Peyer's patch (tissue), 4 donors: ENCODE measurements at regions not wholly inside any gene's neighbourhood (a gene's known extent, or its start where the extent isn't known, plus 50 kb on each side); places are given as distances from the start of the nearest gene placed in this dataset.
"Not testable (repeated sequence)": the region's sequence is repeated elsewhere in the genome, so short reads cannot be mapped to it uniquely, and the experiment has no call there.

Source experiments
- POLR2A ChIP-seq, 2 donors: fragments of 450-650 bp; IDR thresholded peaks; one replicate each; pipeline ENCODE4 v1.5.1; 2017; ENCODE audit warnings: antibody characterized with exemption in 2 of 2, mild to moderate bottlenecking in 2 of 2, moderate library complexity in 2 of 2
- TF ChIP-seq, protein P1 (sequence below), 6 experiments: fragments of 450-650 bp in 4 of 6; fragments of 200-600 bp in 2 of 6; sonication (generic) in 1 of 6; IDR thresholded peaks; one replicate each; pipeline ENCODE4 v1.5.1; 2017 to 2019; ENCODE audit warnings: antibody characterized with exemption in 6 of 6, mild to moderate bottlenecking in 3 of 6, moderate library complexity in 1 of 6

DNA sequence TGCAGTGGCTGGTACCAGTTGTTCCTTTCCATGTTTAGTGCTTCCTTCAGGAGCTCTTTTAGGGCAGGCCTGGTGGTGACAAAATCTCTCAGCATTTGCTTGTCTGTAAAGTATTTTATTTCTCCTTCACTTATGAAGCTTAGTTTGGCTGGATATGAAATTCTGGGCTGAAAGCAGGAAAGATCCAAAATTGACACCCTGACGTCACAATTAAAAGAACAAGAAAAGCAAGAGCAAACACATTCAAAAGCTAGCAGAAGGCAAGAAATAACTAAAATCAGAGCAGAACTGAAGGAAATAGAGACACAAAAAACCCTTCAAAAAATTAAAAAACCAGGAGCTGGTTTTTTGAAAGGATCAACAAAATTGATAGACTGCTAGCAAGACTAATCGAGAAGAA, 382.4 kb upstream of the PTCHD4 start:
- TF ChIP-seq POLR2A (IDR thresholded peaks at IDR 0.05): not testable (repeated sequence)
- TF ChIP-seq, protein P1, sequence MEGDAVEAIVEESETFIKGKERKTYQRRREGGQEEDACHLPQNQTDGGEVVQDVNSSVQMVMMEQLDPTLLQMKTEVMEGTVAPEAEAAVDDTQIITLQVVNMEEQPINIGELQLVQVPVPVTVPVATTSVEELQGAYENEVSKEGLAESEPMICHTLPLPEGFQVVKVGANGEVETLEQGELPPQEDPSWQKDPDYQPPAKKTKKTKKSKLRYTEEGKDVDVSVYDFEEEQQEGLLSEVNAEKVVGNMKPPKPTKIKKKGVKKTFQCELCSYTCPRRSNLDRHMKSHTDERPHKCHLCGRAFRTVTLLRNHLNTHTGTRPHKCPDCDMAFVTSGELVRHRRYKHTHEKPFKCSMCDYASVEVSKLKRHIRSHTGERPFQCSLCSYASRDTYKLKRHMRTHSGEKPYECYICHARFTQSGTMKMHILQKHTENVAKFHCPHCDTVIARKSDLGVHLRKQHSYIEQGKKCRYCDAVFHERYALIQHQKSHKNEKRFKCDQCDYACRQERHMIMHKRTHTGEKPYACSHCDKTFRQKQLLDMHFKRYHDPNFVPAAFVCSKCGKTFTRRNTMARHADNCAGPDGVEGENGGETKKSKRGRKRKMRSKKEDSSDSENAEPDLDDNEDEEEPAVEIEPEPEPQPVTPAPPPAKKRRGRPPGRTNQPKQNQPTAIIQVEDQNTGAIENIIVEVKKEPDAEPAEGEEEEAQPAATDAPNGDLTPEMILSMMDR (IDR thresholded peaks at IDR 0.05): not testable (repeated sequence)
